Transverse colon (tissue), 3 donors: ENCODE measurements at regions not wholly inside any gene's neighbourhood (a gene's known extent, or its start where the extent isn't known, plus 50 kb on each side); places are given as distances from the start of the nearest gene placed in this dataset.

ENCODE experiments used
- EP300 ChIP-seq: sonication (generic); formaldehyde crosslinking; IDR thresholded peaks from one replicate; pipeline ENCODE4 v1.6.1; 2017; ENCODE audit warnings: antibody characterized with exemption, low read depth
- POLR2A ChIP-seq: fragments of 450-650 bp; IDR thresholded peaks from one replicate; pipeline ENCODE4 v1.6.1; 2016; ENCODE audit warnings: antibody characterized with exemption, mild to moderate bottlenecking, moderate library complexity
- TF ChIP-seq, protein P1 (sequence below), 5 experiments: fragments of 200-600 bp in 3 of 5; fragments of 450-650 bp in 2 of 5; sonication (generic) in 3 of 5; IDR thresholded peaks; 1 replicate in 2 of 5; 2 replicates in 3 of 5; pipeline ENCODE4 v1.5.1; 2016 to 2017; ENCODE audit warnings: antibody characterized with exemption in 5 of 5, inconsistent platforms in 3 of 5, mild to moderate bottlenecking in 2 of 5, moderate library complexity in 1 of 5

DNA sequence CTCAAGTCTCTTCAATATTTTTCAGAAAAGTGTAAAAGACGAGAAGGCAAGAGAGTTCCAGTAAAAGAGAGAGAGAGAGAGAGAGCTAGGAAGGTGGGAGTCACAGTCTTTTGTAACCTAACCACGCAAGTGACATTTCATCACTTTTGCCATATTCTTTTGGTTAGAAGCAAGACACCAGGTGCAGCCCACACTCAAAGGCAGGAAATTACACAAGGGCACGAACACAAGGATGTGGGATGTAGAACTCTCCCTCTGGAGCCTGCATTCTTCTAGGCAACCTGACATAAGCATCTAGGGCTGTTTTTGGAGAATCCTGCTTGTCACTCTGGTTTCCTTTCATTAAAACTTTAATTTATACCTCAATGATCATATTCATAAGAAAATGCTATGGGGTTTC is 1213.1 kb downstream of the DNAJB9 start:
- TF ChIP-seq EP300 (no peak), POLR2A (no peak)
- TF ChIP-seq, protein P1, sequence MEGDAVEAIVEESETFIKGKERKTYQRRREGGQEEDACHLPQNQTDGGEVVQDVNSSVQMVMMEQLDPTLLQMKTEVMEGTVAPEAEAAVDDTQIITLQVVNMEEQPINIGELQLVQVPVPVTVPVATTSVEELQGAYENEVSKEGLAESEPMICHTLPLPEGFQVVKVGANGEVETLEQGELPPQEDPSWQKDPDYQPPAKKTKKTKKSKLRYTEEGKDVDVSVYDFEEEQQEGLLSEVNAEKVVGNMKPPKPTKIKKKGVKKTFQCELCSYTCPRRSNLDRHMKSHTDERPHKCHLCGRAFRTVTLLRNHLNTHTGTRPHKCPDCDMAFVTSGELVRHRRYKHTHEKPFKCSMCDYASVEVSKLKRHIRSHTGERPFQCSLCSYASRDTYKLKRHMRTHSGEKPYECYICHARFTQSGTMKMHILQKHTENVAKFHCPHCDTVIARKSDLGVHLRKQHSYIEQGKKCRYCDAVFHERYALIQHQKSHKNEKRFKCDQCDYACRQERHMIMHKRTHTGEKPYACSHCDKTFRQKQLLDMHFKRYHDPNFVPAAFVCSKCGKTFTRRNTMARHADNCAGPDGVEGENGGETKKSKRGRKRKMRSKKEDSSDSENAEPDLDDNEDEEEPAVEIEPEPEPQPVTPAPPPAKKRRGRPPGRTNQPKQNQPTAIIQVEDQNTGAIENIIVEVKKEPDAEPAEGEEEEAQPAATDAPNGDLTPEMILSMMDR (IDR thresholded peaks at IDR 0.05), result no peak
